ENCODE measurements at regions not wholly inside any gene's neighbourhood (a gene's known extent, or its start where the extent isn't known, plus 50 kb on each side); places are given as distances from the start of the nearest gene placed in this dataset.
A peak's percentile ranks its signal among the peaks of the same experiment; 100 is the strongest.
"Not testable (repeated sequence)": the region's sequence is repeated elsewhere in the genome, so short reads cannot be mapped to it uniquely, and the experiment has no call there.

GRCh38 chr5:96319981-96320739 lies 112.9 kb downstream of the PCSK1 start:
- DNase-seq (ENCODE audit: low read depth) = peak; percentile 34

- DNase-seq (ENCODE audit: low read depth) = no peak
Observed at GRCh38 chr5:96318569-96319110, 114.4 kb downstream of the PCSK1 start.

GRCh38 chr5:96317945-96318344 lies 115.1 kb downstream of the PCSK1 start:
- no peak for DNase-seq (ENCODE audit: low read depth)

GRCh38 chr5:96316487-96316886 lies 116.6 kb downstream of the PCSK1 start:
- DNase-seq (ENCODE audit: low read depth) = no peak

GRCh38 chr5:96316017-96316416 lies 117.0 kb downstream of the PCSK1 start:
- no peak for DNase-seq (ENCODE audit: low read depth)

- no peak for DNase-seq (ENCODE audit: low read depth)
Observed at GRCh38 chr5:96315431-96315830, 117.6 kb downstream of the PCSK1 start.

- DNase-seq (ENCODE audit: low read depth) = no peak
Observed at GRCh38 chr5:96312383-96312782, 120.7 kb downstream of the PCSK1 start.

- not testable (repeated sequence) for DNase-seq (ENCODE audit: low read depth)
Observed at GRCh38 chr5:96307047-96307446, 126.0 kb downstream of the PCSK1 start.

GRCh38 chr5:96302174-96302738 lies 130.8 kb downstream of the PCSK1 start:
- no peak for DNase-seq (ENCODE audit: low read depth)

GRCh38 chr5:96300976-96301375 lies 132.1 kb downstream of the PCSK1 start:
- no peak for DNase-seq (ENCODE audit: low read depth)

- peak; percentile 68 for DNase-seq (ENCODE audit: low read depth)
Observed at GRCh38 chr5:96297867-96298266, 135.2 kb downstream of the PCSK1 start.

- DNase-seq (ENCODE audit: low read depth) = peak; percentile 61
Observed at GRCh38 chr5:96297290-96297689, 135.8 kb downstream of the PCSK1 start.

GRCh38 chr5:96294884-96295202 lies 138.2 kb downstream of the PCSK1 start:
- DNase-seq (ENCODE audit: low read depth) = no peak

- DNase-seq (ENCODE audit: low read depth) = peak; percentile 58
Observed at GRCh38 chr5:96293966-96294883, 138.8 kb downstream of the PCSK1 start.

GRCh38 chr5:96292582-96293247 lies 140.3 kb downstream of the PCSK1 start:
- no peak for DNase-seq (ENCODE audit: low read depth)

- DNase-seq (ENCODE audit: low read depth) = not testable (repeated sequence)
Observed at GRCh38 chr5:96289287-96289686, 143.8 kb downstream of the PCSK1 start.

- DNase-seq (ENCODE audit: low read depth) = peak; percentile 61
Observed at GRCh38 chr5:96288845-96289185, 144.2 kb downstream of the PCSK1 start.

GRCh38 chr5:96288166-96288844 lies 144.7 kb downstream of the PCSK1 start:
- no peak for DNase-seq (ENCODE audit: low read depth)

GRCh38 chr5:96287136-96287535 lies 145.9 kb downstream of the PCSK1 start:
- no peak for DNase-seq (ENCODE audit: low read depth)

GRCh38 chr5:96285823-96286222 lies 147.2 kb downstream of the PCSK1 start:
- DNase-seq (ENCODE audit: low read depth) = no peak

- DNase-seq (ENCODE audit: low read depth) = no peak
Observed at GRCh38 chr5:96284727-96285389, 148.2 kb downstream of the PCSK1 start.

Measured in ELR (cell line).